Stimulated activated CD4-positive, alpha-beta T cell treated with anti-CD3 and anti-CD28 coated beads, Interleukin-4, amount 100 ng/mL, for 1 hour (primary cell): ENCODE measurements at regions not wholly inside any gene's neighbourhood (a gene's known extent, or its start where the extent isn't known, plus 50 kb on each side); places are given as distances from the start of the nearest gene placed in this dataset.
"Not testable (repeated sequence)": the region's sequence is repeated elsewhere in the genome, so short reads cannot be mapped to it uniquely, and the experiment has no call there.

ENCODE experiments used
- DNase-seq: peaks from one replicate; pipeline ENCODE4 v3.0.0-alpha.2; 2020

DNA sequence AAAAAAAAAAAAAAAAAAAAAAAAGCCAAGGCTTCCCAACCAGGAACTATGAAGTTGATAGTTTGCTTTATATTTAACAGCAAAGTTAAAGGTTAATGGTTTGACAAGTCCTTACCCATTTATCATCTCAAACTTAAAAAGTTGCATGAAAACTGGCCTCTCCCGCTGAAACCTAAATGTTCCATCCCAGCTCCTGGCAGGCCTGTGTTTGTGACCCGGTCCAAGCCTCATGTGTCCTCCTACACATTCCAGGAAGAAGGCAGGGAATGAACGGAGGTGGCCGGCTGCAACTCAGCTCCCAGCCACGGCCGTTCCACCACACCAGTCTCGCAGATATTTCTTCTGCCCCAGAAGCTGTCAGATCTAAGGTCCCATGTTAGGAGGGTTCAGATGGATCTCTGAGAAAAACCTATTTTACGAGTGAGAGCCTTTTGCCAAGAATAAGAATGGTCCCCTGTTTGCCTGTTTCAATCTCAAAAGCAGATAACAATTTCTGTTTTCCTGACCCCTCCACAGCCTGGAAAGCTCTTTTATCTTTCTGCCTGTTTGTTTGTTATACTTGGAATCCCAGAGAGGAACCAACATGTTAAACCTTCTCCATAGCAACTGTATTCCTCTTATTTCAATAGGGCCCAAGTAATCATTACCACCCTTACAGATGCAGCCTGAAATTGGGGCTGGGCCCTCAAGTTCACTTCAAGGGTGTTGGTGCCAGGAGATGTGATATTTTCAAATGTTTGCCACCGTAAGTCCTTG, 56.5 kb downstream of the KCTD12 start:
- DNase-seq: no peak

DNA sequence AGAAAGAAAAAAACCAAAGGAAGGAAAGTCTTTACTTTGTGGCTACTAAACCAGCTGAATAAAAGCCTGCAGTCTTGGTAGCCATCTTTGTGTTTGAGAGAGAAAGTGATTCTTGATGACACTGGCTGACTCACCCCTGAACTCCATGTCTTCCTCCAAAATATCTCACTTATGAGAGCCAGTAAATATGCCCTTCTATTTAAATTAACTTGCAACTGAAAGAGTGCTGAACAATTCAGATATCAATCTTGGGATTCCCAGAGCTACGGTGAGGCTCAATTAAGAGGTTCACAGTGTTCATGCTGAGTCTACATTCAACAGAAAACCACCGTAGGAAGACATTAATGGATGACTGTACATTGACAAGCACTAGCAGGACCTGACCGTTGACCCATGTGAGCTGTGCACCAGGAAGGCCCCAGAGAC, 57.9 kb downstream of the KCTD12 start:
- no peak for DNase-seq

DNA sequence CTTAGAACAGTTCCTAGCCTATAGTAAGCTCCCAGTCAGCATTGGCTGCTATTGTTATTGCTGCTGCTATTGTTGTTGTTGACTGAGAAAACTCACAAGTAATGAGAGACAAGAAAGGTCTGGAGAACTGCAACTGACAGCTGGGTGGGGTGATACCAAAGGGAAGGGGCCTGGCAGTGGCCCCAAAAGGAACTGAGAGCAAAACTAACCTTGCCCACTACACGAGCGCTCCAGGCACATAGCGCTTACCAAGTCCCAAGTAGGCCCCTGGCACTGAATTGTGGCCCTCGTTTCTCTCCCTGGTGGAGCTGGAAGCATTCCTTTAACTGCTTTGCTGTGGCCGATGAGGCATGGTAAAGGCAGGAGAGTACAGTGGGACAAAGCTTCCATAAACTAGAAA, 59.7 kb downstream of the KCTD12 start:
- DNase-seq: no peak

DNA sequence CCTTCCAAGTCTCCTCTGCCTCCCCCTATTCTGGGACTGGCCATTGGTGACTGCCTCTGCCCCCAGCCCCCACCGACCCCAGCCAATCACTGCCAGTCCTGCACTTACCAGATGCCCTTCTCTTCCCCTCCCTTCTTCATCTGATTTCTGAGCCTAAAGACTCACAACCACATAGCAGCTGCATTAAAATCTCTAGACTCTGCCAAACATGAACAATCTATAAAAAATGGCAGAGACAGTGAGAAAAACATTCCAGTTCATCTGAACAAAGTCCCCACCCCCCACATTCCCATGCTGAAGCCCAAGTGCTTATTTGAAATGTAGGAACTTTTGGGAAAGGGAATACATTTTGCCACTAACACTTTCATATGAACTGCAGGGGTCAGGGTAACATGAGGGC, 60.8 kb downstream of the KCTD12 start:
- DNase-seq: no peak

DNA sequence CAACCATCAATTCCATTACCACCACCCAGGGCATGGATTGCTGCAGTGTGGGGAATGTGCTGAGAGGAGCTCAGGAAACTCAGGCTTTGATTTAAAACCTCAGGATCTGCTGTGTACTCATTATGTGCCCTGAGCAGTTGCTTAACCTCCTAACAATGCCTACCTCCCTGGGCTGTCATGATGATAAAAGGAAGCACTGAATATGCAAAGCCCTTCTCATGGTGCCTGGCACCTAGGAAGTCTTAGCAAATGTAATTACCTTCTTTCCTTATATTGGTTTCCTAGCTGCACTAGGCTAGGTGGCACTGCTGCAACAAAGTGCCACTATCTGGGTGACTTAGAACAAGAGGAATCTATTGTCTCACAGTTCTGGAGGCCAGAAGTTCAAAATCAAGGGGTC, 62.2 kb downstream of the KCTD12 start:
- DNase-seq: no peak

DNA sequence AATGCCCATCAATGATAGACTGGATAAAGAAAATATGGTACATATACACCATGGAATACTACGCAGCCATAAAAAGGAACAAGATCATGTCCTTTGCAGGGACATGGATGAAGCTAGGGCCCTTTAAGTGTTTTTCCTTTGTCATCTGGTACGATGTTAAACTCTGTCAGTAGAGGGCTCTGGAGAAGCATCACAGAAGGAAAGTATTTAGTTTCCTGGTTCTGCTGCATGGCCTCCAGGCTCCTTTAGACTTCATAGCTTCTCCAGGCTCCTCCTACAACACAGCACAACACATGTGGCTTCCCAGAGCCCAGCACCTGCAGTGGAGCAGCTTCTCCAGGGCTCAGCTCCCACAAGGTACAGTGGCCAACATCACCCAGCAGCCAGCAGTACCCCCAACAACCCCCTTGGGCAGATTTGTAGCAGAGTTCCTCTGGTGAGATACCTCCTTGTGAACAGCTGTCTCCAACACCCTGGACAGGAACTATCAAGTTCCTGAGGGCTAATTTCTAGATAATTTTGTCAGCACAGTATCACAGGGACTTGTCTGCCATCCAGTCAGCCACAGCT, 63.4 kb downstream of the KCTD12 start:
- DNase-seq: no peak

DNA sequence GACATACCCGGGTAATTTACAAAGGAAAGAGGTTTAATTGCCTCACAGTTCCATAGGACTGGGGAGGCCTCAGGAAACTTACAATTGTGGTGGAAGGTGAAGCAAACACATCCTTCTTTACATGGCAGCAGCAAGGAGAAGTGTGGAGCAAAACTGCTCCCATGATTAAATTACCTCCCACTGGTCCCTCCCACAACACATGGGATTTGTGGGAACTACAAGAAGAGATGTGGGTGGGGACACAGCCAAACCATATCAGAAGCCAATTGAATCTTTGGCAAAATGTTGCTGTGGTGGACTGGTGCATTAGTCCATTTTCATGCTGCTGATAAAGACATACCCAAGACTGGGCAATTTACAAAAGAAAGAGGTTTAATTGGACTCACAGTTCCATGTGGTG, 65.0 kb downstream of the KCTD12 start:
- not testable (repeated sequence) for DNase-seq

DNA sequence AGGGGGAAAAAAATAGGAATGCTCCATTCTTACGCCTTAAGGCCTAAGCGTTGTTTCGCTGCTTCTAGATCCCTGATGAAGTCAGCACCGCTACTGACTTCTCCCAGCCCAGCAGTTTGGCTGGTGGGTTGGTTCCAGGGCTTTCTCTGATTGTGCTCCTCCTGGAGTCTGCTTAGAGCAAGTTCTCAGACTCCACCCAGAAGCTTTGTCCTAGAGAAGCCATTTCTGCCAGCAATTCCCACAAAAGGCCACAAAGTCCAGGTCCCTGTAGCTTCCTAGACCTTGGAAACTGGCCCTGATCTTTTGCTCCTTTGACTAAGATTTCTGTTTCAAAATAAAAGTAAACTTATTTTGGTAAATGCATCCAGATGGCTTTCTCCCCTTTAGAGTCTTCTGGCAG, 65.4 kb downstream of the KCTD12 start:
- no peak for DNase-seq

DNA sequence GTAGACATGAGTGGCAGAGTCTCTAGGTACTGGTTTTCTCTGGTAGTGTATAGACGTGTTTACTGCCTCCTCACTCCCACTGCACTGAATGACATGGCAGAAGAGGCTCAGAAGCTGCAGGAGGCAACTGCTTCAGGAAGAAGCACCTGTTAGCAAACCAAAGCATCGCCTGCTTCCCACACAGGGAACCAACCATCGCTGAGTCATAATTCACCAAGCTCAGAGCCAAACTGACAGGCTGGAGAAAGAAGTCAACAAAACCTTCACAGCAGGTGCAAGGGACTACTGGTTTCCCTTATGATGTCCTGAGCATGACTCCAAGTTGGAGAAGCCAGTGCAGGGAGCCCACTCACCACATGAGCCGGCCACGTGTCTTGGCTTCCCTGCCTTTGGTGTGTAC, 69.8 kb downstream of the KCTD12 start:
- DNase-seq: no peak

DNA sequence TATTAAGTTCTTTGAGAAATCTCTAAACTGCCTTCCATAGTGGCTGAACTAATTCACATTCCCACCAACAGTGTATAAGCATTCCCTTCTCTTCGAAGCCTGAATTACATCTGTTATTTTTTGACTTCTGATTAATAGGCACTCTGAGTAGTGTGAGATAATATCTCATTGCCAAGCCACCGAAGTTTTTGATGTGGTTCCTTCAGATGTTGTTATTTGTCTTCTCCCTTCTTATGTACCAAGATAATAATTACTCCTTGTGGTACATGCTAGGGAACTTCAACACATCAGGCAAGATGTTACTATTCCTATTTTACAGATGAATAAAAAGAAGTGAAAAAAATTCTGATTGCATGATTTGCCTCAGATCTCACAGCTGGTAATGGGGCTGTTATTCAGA, 70.9 kb downstream of the KCTD12 start:
- DNase-seq: no peak

DNA sequence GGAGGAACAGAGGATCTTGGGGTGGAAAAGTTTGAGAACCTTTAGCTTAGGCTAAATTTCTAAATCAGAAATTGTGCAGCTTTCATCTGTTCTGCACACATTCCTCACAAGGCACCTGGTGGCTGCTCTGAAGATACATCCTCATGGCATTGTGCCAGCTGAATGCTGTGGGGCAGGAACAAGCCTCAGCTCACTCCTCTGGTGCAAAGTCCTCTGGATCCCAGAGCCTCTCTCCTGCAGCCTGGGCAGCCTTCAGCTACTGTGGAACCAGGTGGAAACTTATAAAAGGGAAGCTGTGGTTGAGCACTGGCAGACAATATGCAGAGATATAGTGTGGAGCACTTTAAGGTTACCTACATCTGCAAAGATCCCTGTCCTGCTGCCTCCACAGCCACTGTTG, 72.3 kb downstream of the KCTD12 start:
- no peak for DNase-seq

DNA sequence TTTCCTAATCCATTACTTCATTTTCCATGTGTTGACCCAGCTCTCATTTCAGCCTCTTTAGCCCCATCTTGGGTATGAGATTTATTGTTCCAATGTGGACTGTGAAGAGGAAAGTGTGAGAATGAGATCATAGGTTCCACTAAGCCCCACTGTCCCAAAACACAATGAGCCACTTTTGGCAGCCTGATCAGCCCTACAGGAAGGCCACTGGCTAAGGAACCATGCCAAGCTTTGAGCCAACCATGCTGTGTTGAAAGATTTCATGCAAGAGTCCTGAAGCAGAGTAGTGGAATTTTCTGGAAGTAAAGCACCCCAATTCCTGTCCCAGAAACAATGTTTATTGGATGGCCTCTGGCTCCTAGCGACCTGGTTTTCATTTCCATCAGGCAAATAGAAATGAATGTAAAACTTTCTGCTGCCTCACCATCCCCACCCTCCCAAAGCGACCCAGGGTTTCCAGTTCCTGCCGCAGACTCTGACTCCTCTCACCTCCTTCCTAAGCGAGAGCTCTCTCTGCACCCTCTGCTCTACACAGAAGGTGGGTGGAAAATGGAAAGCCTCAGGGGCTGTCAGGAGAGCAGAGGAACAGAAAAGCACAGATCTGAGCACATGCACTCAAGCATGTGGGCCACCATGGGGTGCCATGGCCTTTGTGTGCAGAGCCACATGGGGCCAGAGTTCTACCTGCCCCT, 73.1 kb downstream of the KCTD12 start:
- DNase-seq: no peak

DNA sequence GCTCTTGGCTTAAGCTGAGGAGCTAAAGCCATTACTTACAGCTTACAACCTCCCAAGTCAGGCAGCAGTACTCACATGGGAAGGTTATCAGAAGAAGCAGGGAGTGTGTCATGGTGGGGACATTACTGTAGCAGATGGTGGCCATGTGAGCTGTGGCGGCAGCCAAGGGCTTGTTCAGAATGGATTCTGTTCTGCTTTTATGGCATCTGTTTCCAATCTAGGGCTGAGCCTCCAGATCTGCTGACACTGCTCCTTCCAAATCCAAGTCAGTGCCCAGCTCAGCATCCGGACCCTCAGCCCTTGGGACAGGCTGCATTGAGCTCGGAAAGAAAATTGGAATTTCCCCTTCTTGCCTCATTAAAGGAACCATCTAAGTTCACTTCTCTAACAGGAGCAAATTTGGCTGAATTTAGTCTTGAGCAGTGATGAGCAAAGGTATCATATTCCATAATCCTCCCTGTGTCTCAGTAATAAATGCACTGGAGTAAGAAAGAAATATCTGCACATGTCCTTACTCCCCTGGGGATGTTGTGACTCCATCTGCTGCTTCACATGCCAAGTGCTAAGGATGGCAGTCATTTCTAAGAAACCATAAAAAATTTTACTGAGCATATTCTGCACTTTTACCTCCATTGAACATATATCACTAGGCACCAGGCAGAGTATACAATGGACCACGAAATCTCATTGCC, 73.9 kb downstream of the KCTD12 start:
- DNase-seq: no peak

DNA sequence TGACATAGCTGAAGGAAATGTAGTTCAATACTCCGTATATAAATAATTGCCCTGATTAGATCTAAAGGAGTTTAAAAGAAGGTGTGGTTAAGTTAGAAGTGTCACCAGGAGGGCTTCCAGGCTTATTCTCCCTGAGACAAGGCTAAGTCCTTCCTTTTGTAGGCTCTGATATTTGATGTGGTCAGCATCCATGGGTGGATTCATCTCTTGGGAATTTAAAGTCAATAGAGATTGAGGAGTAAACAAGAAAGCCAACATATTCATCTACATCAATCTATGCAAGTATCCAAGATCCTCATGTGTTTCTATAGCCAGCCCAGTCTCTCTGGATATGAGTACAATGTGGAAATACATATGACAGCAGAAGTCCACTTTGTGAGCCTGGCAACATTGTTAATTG, 76.8 kb downstream of the KCTD12 start:
- DNase-seq: no peak

DNA sequence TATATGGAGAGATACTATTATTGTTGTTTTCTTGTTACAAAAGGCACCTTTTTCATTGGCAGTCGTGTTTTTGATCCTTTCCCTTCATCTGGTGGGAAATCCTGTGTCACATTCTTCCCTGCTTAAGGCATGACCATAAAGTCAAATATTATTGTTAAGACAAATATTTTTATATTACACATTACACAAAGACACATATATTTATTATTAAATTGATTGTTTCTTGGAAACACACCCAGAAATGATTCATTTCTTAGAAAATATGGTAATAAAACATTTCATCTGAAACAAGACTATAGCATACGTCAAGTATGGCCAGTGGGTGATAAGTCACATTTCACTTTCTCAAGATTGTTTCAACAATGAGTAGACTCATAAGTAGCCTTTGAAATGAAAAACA, 77.3 kb downstream of the KCTD12 start:
- no peak for DNase-seq

DNA sequence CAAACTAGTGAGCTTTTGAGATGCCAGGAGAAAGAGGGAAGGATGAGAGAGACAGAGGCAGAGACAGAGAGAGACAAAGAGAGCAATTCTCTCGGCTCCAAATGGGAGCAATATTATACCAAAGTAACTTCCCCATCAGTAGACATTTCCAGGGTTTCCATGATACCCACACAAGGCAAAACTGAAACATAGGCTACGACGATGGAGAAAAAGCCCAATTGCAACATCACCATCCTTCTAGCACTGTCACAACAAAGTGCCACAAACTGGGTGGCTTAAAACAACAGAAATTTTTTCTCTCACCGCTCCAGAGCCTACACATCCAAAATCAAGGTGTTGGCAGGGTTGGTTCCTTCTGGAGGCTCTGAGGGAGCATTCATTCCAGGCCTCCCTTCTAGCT, 81.4 kb downstream of the KCTD12 start:
- DNase-seq: no peak

DNA sequence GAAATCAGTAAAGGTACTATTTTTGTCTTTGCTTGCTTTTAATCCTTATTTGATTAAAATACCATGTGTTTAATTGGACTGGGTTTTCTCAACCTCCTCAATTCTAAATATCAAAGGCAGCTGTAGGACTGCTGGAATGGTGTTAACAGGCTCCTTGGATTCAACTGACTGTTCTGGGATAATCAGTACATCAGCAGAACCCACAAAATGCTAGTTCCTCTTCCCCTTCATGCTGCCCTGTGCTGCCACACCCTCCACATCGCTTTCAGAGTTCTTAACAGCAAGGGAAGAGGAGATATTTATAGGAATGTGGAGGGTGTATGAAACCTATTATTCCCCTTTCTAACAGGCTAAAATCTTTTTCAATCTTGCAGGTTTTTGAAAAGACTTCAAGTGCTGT, 82.4 kb downstream of the KCTD12 start:
- DNase-seq: no peak

DNA sequence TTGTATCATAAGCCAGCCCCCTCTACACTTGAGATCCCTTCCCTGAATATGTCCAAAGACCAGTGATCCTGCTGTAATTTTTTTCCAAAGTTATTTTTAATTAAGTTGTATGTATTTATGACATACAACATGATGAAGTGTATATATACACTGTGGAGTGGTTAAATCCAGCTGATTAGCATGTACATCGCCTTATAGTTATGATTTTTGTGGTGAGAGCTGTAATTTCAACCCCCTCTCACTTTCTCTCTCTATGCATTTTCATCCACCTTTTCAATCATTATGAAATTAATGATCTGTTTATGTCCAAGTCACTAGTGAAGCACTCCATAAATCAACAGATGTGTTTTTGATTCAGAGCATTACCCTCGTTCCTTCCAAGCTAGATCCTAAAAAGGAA, 85.3 kb downstream of the KCTD12 start:
- no peak for DNase-seq

DNA sequence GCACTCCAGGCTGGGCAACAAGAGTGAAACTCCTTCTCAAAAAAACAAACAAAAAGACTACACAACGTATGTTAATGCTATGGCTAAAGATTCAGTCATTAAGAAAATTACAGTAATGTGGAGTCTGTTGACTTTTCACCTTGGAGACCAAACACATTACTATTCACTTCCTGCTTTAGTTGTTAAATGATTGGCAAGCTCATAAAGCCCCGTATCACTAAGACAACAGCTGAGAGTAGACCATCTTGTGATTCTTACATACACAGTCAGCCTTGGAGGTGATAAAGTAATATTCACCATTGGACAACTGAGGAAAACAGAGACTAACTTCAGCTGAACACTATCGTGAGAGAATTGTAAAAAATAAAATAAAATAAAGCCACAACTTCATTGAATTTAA, 86.5 kb downstream of the KCTD12 start:
- no peak for DNase-seq

DNA sequence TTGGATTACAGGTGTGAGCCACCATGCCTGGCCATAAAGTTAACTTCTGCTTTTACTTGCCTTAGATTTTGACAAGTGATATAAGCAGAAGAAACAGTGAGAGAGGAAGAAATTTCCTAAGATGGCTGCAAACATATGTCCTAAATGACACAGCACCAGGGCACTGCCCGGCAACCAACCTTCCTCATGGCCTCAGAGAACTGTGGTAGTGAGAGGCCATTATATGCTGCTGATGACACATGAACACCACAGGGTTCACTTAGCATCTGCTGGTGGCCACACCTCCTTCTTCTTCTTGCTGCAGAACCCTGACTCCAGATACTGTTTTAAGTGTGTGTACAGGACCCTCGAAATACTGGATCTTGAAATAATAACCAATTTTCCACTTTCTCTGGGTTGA, 88.2 kb downstream of the KCTD12 start:
- DNase-seq: no peak

DNA sequence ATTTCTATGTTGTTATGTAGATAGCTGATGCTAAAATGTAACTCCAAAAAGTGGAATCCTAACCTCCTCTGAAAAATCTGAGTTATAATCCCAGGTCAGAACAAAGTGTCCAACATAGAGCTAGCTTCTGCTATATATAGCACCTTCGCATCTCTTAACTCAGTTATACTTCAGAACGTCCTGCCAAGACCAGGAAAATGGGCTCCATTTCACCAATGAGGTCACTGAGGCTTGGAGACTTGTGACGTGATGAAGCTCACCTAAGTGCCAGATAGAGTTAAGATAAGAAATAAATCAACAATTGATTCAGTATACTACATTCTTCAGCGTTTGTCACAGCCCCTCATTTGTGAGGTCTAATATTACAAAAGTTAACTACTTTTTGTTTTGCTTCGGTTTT, 88.8 kb downstream of the KCTD12 start:
- no peak for DNase-seq

DNA sequence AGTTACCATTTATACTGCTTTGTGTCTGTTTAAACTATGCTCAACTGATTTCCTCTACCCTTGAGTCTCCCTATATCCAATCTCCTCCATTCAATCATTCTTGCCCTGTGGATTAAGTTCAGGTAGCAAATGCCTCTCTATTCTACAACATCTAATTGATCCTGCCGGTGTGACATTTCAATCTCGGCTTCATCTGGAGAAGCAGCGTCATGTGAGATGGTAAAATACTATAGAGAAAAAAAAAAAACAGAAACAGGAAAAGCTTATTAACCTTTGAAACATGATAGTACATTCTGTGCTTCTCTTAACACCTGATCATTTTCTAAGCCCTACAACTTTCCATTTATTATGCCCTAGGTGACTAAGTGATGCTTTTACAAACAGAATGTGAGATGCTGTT, 89.4 kb downstream of the KCTD12 start:
- DNase-seq: no peak

DNA sequence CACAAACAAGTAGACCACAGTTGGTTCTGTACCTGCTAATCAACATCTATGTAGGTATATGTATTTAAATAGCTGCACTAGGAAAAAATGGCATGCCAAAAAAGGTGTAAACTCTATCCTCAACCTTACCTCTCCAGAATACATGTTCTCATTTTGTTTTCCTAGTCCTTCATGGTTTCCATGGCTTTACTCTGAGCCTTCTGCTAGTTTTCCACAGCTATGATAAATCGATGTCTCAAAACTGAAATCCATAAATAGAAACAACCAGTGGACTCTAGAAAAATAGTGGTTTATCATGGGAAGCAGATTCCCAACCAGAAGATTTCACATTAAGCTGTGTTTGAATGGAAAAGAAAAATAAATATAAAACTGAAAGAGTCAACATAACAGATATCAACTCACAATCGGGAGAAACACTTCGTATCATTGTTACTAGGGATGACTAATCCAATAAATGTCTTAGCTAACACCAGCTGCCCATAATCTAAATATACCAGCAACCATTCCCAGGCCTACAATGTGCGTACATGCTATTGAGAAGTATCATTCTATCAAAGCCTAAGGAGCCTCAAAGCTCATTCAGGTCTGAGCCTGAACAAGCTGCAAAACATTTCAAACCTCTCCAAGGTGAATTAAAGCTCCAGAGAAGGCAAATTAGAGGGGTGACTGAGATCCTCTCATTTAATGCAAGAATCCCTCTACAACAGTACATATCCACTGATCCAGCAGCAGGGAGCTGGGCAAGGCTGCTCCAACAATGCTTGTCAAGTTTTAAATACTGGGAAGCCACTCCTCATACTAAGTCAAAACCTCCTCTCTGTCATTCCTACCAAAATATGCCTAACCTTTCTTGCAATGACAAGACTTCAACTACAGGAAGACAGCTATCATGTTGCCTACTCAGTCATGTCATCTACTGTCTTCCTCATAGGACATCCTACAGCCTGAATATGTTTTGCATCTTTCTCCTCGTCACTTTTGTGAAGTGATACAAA, 90.2 kb downstream of the KCTD12 start:
- no peak for DNase-seq
